Left forelimb (tissue), 1 donor: ENCODE measurements at regions not wholly inside any gene's neighbourhood (a gene's known extent, or its start where the extent isn't known, plus 50 kb on each side); places are given as distances from the start of the nearest gene placed in this dataset.
"Not testable (repeated sequence)": the region's sequence is repeated elsewhere in the genome, so short reads cannot be mapped to it uniquely, and the experiment has no call there.

Experiments
- DNase-seq: peaks from one replicate; pipeline ENCODE4 v3.0.0-alpha.2; 2018; ENCODE audit warnings: low spot score

DNA sequence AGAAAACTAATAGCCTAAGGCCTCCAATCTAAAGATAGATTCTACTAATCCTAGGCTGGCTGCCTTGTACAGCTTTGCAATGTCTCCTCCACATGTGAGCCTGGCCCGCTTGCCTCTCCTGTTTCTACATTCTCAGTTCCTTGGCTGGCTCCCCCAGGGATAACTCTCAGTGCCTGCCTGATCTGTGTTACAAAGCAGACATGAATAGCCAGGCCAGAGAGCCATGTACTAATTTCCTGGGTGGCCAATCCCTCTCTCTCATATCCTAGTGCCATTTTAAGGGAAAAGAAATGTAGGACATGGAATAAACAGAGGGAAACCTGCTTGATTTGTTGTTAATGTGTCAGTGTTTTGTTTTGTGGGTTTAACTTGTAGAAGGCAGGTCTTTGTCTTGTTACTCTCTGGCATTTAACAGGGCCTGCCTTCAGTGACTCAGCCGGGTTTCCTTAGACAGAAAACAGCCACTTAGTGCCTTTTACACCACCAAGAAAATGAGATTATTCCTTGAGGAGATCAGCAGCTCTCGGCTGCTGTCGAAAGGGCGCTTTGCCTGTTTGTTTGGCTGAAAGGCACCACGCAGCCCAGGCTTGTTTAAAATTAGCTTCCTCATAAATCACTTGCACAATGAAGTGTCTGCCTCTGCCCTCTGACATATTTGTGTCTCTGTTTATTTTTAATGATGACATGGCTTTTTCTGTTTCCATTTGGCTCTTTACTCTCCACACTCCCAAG, 702.7 kb downstream of the MAFB start:
- no peak for DNase-seq

GRCh38 chr20:39985271-39985827, 703.7 kb downstream of the MAFB start:
- no peak for DNase-seq

DNA sequence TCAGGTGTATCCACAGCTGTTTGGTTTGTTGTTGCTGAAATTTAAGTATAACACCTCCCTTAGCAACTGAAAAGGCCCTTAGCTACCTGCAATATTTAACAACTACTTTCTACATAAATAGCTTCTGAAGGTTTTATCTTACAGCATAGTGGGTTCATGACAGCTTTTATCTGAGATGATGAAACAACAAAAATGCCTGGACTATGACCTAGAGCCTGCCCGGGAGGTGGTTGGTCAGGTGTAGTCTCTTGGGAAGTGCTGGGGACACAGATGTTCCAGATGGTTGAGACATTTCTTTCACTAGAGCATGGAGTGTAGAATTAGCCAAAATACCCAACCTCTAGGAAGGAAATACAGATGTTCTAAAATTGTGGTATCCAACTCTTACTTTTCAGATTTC, 705.4 kb downstream of the MAFB start:
- DNase-seq, result no peak

GRCh38 chr20:39983183-39983582, 705.9 kb downstream of the MAFB start:
- DNase-seq, result no peak

DNA sequence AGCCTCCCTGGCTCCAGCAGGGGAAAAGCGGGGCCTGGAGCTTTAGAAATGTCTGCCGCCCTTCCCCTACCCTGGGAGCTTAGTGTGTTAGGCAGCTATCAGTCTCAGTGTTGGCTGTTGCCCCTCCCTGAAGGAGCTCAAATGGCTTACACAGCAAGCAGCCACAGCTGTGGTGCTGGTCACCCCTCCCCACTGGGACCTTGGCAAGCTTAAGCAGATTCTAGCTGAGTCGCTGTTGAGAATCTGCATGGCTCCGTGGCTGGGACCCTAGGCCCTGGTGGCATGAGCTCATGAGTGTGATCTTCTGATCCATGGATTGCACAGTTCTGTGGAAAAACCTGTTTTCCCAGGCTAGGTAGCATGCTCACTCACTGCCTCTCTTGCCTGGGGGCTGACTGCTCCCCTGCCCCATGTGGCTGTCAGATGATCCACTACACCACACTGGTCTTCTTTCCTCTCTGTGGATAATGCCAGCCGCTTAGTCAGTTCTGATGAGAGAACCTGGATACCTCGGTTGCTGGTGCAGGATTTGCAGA, 714.0 kb downstream of the MAFB start:
- DNase-seq, result no peak

GRCh38 chr20:39968495-39968894, 720.5 kb downstream of the MAFB start:
- no peak for DNase-seq

DNA sequence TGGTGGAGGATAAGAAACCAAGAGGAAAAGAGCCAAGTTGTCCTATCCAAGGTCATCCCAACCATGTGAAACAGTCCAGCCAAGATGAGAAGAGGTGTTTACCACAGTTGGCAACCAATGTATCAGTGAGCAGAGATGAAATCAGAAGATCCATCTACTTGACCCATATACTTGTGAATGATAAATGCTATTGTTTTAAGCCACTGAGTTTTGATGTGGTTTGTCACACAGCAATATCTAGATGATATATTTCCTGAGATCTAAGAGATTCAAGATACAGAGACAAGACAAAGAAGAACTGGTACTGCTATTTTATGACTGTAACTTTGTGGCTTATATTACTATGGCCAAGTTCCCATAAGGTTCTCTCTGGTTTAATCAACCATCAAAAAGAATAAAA, 721.2 kb downstream of the MAFB start:
- DNase-seq, result no peak

GRCh38 chr20:39961637-39962244, 727.3 kb downstream of the MAFB start:
- no peak for DNase-seq

DNA sequence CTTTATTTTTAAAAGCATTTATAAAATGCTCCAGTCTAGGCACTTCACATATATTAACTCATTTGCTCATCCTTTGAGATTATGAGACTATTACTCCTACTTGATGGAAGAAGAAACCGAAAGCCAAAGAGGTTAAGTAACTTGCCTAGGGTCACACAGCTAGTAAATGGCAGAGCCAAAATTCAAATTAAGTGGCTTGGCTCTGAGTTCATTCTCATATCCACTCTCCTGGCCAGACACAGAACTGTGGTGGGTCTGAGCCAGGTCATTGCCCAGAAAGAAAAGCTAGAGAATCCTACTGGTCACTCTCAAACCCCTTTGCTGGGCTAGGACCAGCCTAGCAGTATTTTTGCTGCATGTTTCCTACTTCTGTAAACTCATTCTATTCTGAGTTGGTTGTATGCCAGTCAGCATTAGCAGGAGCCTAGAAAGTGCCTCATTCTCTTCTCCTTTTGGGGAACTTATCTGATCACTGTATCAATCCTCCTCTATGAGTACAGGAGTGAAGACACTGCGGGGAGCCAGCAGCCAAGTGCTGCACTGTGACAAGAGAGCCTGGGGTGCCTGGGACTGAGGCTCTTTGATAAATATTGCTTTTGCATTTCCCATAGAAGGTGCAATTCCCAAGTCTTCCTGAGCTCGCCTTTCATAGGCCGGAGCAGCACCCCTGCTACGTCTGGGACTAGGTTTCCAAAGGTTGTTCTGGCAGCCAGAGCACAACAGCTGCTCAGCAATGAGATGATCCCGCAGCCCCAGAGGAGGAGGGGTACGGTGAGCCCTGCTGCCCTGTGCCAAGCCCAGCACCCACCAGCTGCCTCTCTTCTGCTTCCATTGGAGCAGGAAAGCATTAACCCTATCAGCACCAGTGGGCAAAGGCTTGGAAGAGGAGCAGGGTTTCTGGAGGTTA, 728.3 kb downstream of the MAFB start:
- DNase-seq, result peak; percentile 72

DNA sequence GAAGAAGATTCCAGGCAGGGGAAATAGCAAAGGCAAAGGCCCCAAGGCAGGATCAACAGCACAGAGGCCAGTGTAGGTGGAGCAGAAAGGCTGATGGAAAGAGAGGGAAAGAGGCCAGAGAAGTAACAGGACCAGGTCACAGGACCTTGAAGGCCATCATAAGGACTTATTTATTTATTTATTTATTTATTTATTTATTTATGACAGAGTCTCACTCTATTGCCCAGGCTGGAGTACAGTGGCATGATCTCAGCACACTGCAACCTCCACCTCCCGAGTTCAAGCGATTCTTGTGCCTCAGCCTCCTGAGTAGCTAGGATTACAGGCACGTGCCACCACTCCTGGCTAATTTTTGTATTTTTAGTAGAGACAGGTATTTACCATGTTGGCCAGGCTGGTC, 731.1 kb downstream of the MAFB start:
- not testable (repeated sequence) for DNase-seq

DNA sequence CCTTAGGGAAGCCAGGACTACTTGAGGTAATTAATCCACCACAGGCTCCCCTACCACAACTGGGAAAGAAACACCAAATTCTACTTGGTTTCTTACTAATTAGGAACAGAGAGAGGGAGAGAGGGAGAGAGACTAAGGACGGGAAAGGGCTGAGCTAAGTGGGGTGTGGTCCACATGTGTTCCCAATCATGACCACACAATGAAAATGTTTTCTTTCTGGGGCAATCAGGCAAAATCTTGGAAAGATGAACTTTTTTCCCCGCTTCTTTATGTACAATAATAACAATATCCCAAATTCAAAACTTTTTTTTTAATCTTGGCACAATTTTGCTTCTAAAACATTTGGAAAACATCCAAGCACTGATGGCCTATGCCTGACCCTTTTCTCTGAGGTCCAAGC, 734.4 kb downstream of the MAFB start:
- DNase-seq, result no peak

DNA sequence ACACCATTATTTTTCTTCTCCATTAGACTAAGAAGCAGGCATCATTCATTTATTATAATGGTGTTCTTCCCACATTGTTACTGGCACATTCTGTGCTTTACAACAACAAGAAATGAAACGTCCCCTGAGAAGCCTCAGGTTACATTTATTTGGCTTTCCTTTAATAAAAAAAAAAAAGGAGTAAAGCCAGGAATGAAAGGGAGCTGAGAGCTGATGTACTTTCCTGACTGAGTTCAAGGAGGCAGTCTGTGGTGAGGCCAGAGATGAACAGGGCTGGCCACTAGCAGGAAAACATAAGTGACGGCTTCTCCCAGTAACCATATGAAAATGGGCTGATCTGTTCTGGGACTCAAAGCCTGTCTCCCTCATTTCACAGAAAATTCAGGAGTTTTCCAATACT, 742.1 kb downstream of the MAFB start:
- no peak for DNase-seq

DNA sequence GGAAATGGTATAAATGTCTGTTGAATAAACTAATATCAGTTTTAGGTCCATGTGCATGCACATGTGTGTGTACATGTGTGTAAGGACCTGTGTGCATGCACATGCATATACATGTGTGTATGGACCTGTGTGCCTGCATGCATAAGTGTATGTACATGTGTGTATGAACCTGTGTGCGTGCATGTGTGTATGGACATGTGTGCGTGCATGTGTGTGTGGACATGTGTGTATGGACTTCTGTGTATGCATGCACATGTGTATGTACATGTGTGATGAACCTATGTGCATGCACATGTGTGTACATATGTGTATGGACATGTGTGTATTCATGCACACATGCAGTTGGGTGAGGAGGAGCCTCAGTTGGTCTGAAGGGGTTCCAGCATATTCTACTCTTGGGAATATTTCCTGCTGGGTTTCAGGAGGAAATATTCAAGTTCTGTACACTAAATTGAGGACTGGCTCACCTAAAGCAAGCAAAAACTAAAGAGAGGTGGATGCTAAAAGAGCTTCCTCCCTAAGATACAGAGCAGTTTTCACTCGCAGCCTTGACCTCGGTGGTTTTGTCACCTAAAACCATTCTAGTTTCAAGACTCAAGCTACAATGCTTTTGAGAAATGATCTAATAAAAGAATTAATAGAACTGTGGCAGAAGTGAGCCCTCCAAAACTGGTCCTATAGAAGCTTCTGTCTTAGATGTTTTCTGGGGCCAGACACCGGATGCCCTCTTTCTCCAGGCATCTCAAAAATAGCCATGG, 742.8 kb downstream of the MAFB start:
- no peak for DNase-seq

GRCh38 chr20:39944861-39945260, 744.2 kb downstream of the MAFB start:
- DNase-seq, result no peak

DNA sequence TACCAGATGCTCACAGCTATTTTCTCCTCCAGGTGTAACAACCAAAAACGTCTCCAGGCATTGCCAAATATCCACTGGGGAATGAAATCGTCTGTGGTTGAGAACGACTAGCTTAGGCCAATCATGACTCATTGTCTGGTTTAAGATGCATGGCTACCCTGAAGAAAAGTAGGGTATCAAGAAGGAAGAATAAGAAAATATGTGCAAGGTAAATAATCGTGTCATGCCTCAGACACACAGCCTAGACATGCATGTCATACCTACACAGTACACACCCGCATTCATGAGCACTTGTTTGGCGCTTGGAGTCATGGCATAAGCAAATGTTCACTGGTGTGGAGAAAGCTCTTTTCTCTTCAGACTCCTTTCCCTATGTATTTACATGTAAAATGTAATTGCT, 745.7 kb downstream of the MAFB start:
- DNase-seq, result no peak

DNA sequence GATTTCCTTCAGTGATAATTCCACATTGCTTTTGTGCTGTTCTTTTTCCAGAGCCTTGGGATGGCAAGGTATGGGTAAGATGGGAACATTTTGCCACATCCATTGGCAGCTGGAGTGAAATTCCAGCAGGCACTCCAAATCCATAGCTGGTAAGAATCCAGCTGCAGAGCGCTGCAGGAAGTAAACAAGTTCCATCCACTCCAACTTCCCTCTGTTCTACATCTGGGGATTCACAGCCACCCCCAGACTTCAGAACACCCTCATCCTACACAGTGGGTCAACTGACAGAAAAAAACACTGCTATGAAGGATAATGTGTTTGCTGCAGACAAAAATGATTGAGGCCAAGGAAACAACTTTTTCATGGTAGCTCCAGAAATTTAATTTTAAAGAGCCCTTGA, 747.8 kb downstream of the MAFB start:
- no peak for DNase-seq

DNA sequence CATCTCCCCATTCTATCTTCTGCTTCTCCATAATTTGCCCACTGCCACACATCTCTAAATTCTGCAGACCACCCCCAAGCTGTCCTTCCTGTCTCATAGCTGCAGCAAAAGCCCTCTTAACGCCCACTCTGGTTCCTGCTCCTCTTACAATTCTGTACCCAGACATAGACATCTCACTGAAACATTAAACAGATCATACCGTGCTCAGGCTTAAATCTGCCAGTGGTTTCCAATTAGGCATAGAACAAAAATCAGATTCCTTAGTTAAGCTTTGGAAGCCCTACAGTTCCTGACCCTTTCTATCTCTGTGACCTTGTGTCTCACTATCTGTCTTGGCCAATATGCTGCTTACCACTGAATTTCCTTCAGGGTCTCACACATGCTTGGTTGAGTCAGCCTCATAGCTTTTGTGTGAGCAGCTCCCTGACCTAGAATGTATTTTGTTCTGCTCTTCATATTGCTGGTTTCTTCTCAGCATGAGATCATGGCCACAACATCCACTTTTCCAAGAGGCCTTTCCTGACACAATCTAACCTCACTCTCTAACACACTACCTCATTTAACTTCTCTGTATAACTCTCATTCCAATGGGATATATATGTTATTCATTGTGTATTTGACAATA, 749.7 kb downstream of the MAFB start:
- DNase-seq, result no peak

DNA sequence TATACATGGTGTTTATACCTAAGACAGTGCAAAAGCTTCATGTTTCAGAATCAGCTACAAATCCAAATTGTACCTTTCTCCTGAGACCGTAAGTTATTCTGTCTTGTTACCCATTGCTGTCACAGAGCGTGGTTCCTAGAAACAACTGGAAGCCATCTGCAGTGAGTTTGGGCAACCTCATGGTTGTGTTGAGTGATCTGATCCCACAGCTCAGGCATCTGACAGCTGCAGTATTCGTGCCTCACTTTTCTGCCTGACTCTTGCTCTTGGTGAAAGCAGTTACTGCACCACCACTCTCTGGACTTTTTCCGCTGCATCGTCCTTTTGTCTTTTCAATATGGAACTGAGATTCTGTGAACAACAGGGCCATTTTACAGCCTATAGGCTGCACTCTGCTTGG, 752.6 kb downstream of the MAFB start:
- no peak for DNase-seq

GRCh38 chr20:39935901-39936300, 753.1 kb downstream of the MAFB start:
- no peak for DNase-seq

GRCh38 chr20:39916236-39916765, 772.7 kb downstream of the MAFB start:
- no peak for DNase-seq

DNA sequence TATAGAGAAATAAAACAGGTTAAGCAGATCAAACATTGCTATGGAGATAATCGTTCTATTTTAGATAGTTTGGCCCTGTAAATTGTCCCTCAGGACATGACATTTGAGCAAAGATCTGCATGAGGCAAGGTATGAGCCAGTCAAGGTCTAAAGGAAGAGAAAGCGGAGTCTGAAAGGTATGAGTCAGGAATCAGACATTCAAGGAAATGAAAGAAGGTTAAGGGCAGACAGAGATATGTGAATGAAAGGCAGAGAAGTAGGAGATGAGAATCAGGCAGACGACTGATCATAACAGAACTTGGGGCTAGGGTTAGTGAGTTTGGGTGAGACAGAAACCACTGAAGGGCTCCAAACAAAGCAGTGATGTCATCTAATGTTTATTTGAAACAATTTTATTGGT, 775.8 kb downstream of the MAFB start:
- no peak for DNase-seq
